GM23338 (cell line): ENCODE measurements at regions not wholly inside any gene's neighbourhood (a gene's known extent, or its start where the extent isn't known, plus 50 kb on each side); places are given as distances from the start of the nearest gene placed in this dataset.
"Not testable (repeated sequence)": the region's sequence is repeated elsewhere in the genome, so short reads cannot be mapped to it uniquely, and the experiment has no call there.

Experiments
- ATAC-seq: fragments of 200-7000 bp; cut with Tn5 transposase; 3 replicates; pipeline ENCODE4 v1.9.1; 2020
- DNase-seq: peaks from one replicate; pipeline ENCODE4 v3.0.0-alpha.2; 2015; ENCODE audit warnings: low spot score
- H2AFZ ChIP-seq: fragments of 200-600 bp; sonication (generic); 2 replicates; pipeline ENCODE4 v1.8.0; 2016; ENCODE audit warnings: antibody characterized with exemption, mild to moderate bottlenecking, moderate library complexity
- H3F3A ChIP-seq: fragments of 200-600 bp; sonication (generic); replicated peaks from 2 replicates; pipeline ENCODE4 v1.8.0; 2017; ENCODE audit warnings: antibody characterized with exemption, mixed run types, low read depth
- H3K27ac ChIP-seq: fragments of 200-600 bp; sonication (generic); 2 replicates; pipeline ENCODE4 v1.6.1; 2016; ENCODE audit warnings: low read depth
- H3K27me3 ChIP-seq: fragments of 200-600 bp; sonication (generic); 2 replicates; pipeline ENCODE4 v1.8.0; 2016; ENCODE audit warnings: mild to moderate bottlenecking, mixed run types, moderate library complexity; ENCODE audit not compliant: insufficient read depth
- H3K36me3 ChIP-seq: fragments of 200-600 bp; sonication (generic); 2 replicates; pipeline ENCODE4 v1.8.0; 2016; ENCODE audit warnings: mild to moderate bottlenecking; ENCODE audit not compliant: insufficient read depth
- H3K4me1 ChIP-seq: fragments of 200-600 bp; sonication (generic); 2 replicates; pipeline ENCODE4 v1.8.0; 2016; ENCODE audit warnings: mild to moderate bottlenecking, moderate library complexity; ENCODE audit not compliant: insufficient read depth
- H3K4me2 ChIP-seq: fragments of 200-600 bp; sonication (generic); 2 replicates; pipeline ENCODE4 v1.7.1; 2017; ENCODE audit warnings: mixed run types
- H3K4me3 ChIP-seq: fragments of 200-600 bp; sonication (generic); 2 replicates; pipeline ENCODE4 v1.6.1; 2016; ENCODE audit warnings: mixed run types
- H3K79me2 ChIP-seq: fragments of 200-600 bp; sonication (generic); replicated peaks from 2 replicates; pipeline ENCODE4 v1.8.0; 2017; ENCODE audit warnings: mild to moderate bottlenecking; ENCODE audit not compliant: insufficient read depth
- H3K9me2 ChIP-seq: fragments of 200-600 bp; sonication (generic); 2 replicates; pipeline ENCODE4 v1.8.0; 2017; ENCODE audit not compliant: insufficient read depth
- H4K20me1 ChIP-seq: fragments of 200-600 bp; sonication (generic); replicated peaks from 2 replicates; pipeline ENCODE4 v1.8.0; 2017; ENCODE audit warnings: mild to moderate bottlenecking; ENCODE audit not compliant: insufficient read depth
- H3K27ac Mint-ChIP-seq: 2 replicates; pipeline ENCODE4 v1.8.0; 2020; ENCODE audit warnings: inconsistent platforms, mild to moderate bottlenecking, moderate library complexity, mixed read lengths
- H3K27me3 Mint-ChIP-seq: 3 replicates; pipeline ENCODE4 v1.8.0; 2022; ENCODE audit warnings: low read depth, mild to moderate bottlenecking, moderate library complexity, mixed read lengths, inconsistent platforms; ENCODE audit not compliant: insufficient read depth, poor library complexity
- H3K36me3 Mint-ChIP-seq: 3 replicates; pipeline ENCODE4 v1.8.0; 2021; ENCODE audit warnings: low read depth, mild to moderate bottlenecking, inconsistent platforms, moderate library complexity, mixed read lengths
- H3K4me1 Mint-ChIP-seq: 3 replicates; pipeline ENCODE4 v1.8.0; 2020; ENCODE audit warnings: mild to moderate bottlenecking, inconsistent platforms, mixed read lengths
- H3K4me3 Mint-ChIP-seq: 3 replicates; pipeline ENCODE4 v1.8.0; 2021; ENCODE audit warnings: moderate library complexity, mild to moderate bottlenecking, inconsistent platforms, mixed read lengths
- H3K9me3 Mint-ChIP-seq: 3 replicates; pipeline ENCODE4 v1.8.0; 2020; ENCODE audit warnings: moderate library complexity, mild to moderate bottlenecking, inconsistent platforms, mixed read lengths
- CREB1 ChIP-seq: fragments of 250-450 bp; sonication (Bioruptor Pico); IDR thresholded peaks from 2 replicates; pipeline ENCODE4 v1.5.0; 2020; ENCODE audit warnings: low read depth, mild to moderate bottlenecking, moderate library complexity
- CTCF ChIP-seq, 2 experiments: fragments of 200-600 bp in 1 of 2; sonication (generic) in 1 of 2; conservative IDR thresholded peaks; 2 replicates each; pipeline versions ENCODE4 v1.5.1 to v1.6.1; 2016 to 2017; ENCODE audit warnings: antibody characterized with exemption in 2 of 2, low read depth in 2 of 2, mild to moderate bottlenecking in 2 of 2, moderate library complexity in 1 of 2
- ETS1 ChIP-seq: IDR thresholded peaks from 2 replicates; pipeline ENCODE4 v1.6.1; 2016; ENCODE audit warnings: antibody characterized with exemption
- EZH2 ChIP-seq: fragments of 200-600 bp; sonication (generic); IDR thresholded peaks from one replicate; pipeline ENCODE4 v1.8.0; 2017; ENCODE audit warnings: antibody characterized with exemption, mild to moderate bottlenecking, low read depth; ENCODE audit not compliant: unreplicated experiment
- JUNB ChIP-seq: IDR thresholded peaks from one replicate; pipeline ENCODE4 v1.6.1; 2016; ENCODE audit warnings: antibody characterized with exemption; ENCODE audit not compliant: unreplicated experiment
- NANOG ChIP-seq: IDR thresholded peaks from 2 replicates; pipeline ENCODE4 v1.6.1; 2016; ENCODE audit warnings: antibody characterized with exemption, borderline replicate concordance
- POLR2AphosphoS5 ChIP-seq: IDR thresholded peaks from 2 replicates; pipeline ENCODE4 v1.6.1; 2016; ENCODE audit warnings: antibody characterized with exemption, low read depth
- ZNF114 ChIP-seq: fragments of 250-450 bp; sonication (Bioruptor Pico); IDR thresholded peaks from 2 replicates; pipeline ENCODE4 v1.5.0; 2020; ENCODE audit warnings: mild to moderate bottlenecking, moderate library complexity
- ZNF331 ChIP-seq: fragments of 250-450 bp; sonication (Bioruptor Pico); IDR thresholded peaks from 2 replicates; pipeline ENCODE4 v1.5.0; 2020; ENCODE audit warnings: low read depth, mild to moderate bottlenecking, moderate library complexity
- ZNF462 ChIP-seq: fragments of 250-450 bp; sonication (Bioruptor Pico); IDR thresholded peaks from 2 replicates; pipeline ENCODE4 v1.5.0; 2020; ENCODE audit warnings: mild to moderate bottlenecking, moderate library complexity

- Histone ChIP-seq H3K79me2 (no peaks in the 10 kb centered on the region), H3K4me1 (no peaks in the 10 kb centered on the region), H3K4me2 (no peak overlapping the region), H3K27ac (no peak overlapping the region), H4K20me1 (no peaks in the 10 kb centered on the region), H2AFZ (no peak overlapping the region), H3K36me3 (no peaks in the 10 kb centered on the region), H3K9me2 (no peaks in the 10 kb centered on the region), H3K27me3 (no peaks in the 10 kb centered on the region), H3K4me3 (no peak overlapping the region), H3F3A (no peaks in the 10 kb centered on the region)
- Mint-ChIP-seq H3K4me3 (no peak overlapping the region), H3K36me3 (no peaks in the 10 kb centered on the region), H3K9me3 (no peaks in the 10 kb centered on the region), H3K4me1 (no peaks in the 10 kb centered on the region), H3K27me3 (no peaks in the 10 kb centered on the region), H3K27ac (no peak overlapping the region)
- DNase-seq (no peak), ATAC-seq (no peak)
- TF ChIP-seq CTCF (conservative IDR thresholded peaks at IDR 0.05; ENCODE audit: low read depth in 2 of 2) (no peak), ETS1 (no peak), POLR2AphosphoS5 (no peak), ZNF114 (CRISPR knock-in tag) (no peak), ZNF462 (CRISPR knock-in tag) (no peak), EZH2 (no peak), CREB1 (CRISPR knock-in tag) (no peak), NANOG (no peak), JUNB (no peak), ZNF331 (CRISPR knock-in tag) (no peak)
Observed at GRCh38 chr15:84113919-84114318, 121.7 kb upstream of the GOLGA6L4 start.

- H3K4me1 Mint-ChIP-seq, H3K27me3 ChIP-seq, H3K9me2 ChIP-seq, H4K20me1 ChIP-seq, H3K4me3 Mint-ChIP-seq, H3K36me3 ChIP-seq, H3K9me3 Mint-ChIP-seq, H3K4me3 ChIP-seq, H3F3A ChIP-seq, H3K27me3 Mint-ChIP-seq, H3K4me2 ChIP-seq, ATAC-seq, DNase-seq, H3K79me2 ChIP-seq, H3K4me1 ChIP-seq, H2AFZ ChIP-seq, H3K27ac Mint-ChIP-seq, H3K36me3 Mint-ChIP-seq, H3K27ac ChIP-seq: not testable (repeated sequence)
Observed at GRCh38 chr15:84114680-84115079, 120.9 kb upstream of the GOLGA6L4 start.
